Breast epithelium (tissue), 4 donors: ENCODE measurements at regions not wholly inside any gene's neighbourhood (a gene's known extent, or its start where the extent isn't known, plus 50 kb on each side); places are given as distances from the start of the nearest gene placed in this dataset.

ENCODE experiments used
- DNase-seq, 2 donors: peaks; one replicate each; pipeline ENCODE4 v3.0.0-alpha.2; 2019; ENCODE audit warnings: low spot score in 2 of 2
- H3K27ac ChIP-seq, 2 donors: fragments of 200-600 bp; sonication (generic) in 1 of 2; one replicate each; pipeline ENCODE4 v1.5.1; 2016 to 2019; ENCODE audit warnings: mild to moderate bottlenecking in 1 of 2
- H3K27me3 ChIP-seq, 2 donors: fragments of 200-600 bp; sonication (generic) in 1 of 2; one replicate each; pipeline versions ENCODE4 v1.5.1 to v1.6.0; 2017 to 2019; ENCODE audit warnings: control low read depth in 1 of 2, mild to moderate bottlenecking in 1 of 2
- H3K36me3 ChIP-seq: fragments of 200-600 bp; one replicate; pipeline ENCODE4 v1.5.1; 2019
- H3K4me1 ChIP-seq, 2 donors: fragments of 200-600 bp; sonication (generic); one replicate each; pipeline ENCODE4 v1.5.1; 2016 to 2019; ENCODE audit warnings: control low read depth in 1 of 2
- H3K4me3 ChIP-seq, 3 donors: fragments of 200-600 bp; sonication (generic); 1 replicate in 2 of 3; 2 replicates in 1 of 3; pipeline ENCODE4 v1.5.1; 2016 to 2019; ENCODE audit warnings: mild to moderate bottlenecking in 3 of 3, moderate library complexity in 2 of 3
- H3K9me3 ChIP-seq, 2 donors: fragments of 200-600 bp; sonication (generic) in 1 of 2; one replicate each; pipeline ENCODE4 v1.5.1; 2016 to 2019; ENCODE audit warnings: control low read depth in 1 of 2
- POLR2A ChIP-seq: fragments of 450-650 bp; IDR thresholded peaks from one replicate; pipeline ENCODE4 v1.6.1; 2016; ENCODE audit warnings: antibody characterized with exemption, mild to moderate bottlenecking, moderate library complexity
- POLR2AphosphoS5 ChIP-seq, 3 donors: sonication (generic); formaldehyde crosslinking; IDR thresholded peaks; one replicate each; pipeline ENCODE4 v1.6.1; 2017; ENCODE audit warnings: antibody characterized with exemption in 3 of 3
- intact Hi-C: fragments of 100-400 bp; cut with DNase I; formaldehyde crosslinking; loops from one replicate; pipeline ENCODE4 v1.15.1; 2023; ENCODE audit warnings: low total_unique reads
- TF ChIP-seq, protein P1 (sequence below), 3 donors: fragments of 450-650 bp; IDR thresholded peaks; one replicate each; pipeline ENCODE4 v1.5.1; 2016 to 2017; ENCODE audit warnings: antibody characterized with exemption in 3 of 3, mild to moderate bottlenecking in 3 of 3, moderate library complexity in 3 of 3

DNA sequence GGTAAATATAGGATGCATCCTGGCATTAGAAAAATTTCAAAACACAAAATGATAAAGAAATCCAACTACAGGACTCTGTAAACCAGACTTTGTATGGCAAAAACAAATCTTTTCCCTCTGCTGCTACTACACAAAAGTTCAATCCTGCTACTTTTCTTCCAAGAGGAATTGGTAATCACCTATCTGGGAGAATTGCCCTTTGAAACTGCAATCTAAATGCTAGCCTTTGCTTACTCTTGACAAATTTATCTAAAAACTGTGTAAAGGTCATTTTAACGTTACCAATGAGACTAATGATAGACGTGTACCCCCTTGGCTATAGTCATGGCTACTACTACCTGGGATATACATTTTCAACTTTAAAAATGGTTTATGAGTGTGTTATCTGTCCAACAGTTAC, 837.9 kb upstream of the CXADR start:
- Histone ChIP-seq H3K9me3 (no peaks in the 10 kb centered on the region), H3K4me3 (no peak overlapping the region), H3K27ac (no peak overlapping the region), H3K36me3 (no peaks in the 10 kb centered on the region), H3K4me1 (no peaks in the 10 kb centered on the region), H3K27me3 (no peaks in the 10 kb centered on the region)
- DNase-seq = no peak
- intact Hi-C loops = no loop called here
- TF ChIP-seq POLR2A = no peak
- TF ChIP-seq POLR2AphosphoS5 (IDR thresholded peaks at IDR 0.05) = no peak
- TF ChIP-seq, protein P1, sequence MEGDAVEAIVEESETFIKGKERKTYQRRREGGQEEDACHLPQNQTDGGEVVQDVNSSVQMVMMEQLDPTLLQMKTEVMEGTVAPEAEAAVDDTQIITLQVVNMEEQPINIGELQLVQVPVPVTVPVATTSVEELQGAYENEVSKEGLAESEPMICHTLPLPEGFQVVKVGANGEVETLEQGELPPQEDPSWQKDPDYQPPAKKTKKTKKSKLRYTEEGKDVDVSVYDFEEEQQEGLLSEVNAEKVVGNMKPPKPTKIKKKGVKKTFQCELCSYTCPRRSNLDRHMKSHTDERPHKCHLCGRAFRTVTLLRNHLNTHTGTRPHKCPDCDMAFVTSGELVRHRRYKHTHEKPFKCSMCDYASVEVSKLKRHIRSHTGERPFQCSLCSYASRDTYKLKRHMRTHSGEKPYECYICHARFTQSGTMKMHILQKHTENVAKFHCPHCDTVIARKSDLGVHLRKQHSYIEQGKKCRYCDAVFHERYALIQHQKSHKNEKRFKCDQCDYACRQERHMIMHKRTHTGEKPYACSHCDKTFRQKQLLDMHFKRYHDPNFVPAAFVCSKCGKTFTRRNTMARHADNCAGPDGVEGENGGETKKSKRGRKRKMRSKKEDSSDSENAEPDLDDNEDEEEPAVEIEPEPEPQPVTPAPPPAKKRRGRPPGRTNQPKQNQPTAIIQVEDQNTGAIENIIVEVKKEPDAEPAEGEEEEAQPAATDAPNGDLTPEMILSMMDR (IDR thresholded peaks at IDR 0.05) = no peak

DNA sequence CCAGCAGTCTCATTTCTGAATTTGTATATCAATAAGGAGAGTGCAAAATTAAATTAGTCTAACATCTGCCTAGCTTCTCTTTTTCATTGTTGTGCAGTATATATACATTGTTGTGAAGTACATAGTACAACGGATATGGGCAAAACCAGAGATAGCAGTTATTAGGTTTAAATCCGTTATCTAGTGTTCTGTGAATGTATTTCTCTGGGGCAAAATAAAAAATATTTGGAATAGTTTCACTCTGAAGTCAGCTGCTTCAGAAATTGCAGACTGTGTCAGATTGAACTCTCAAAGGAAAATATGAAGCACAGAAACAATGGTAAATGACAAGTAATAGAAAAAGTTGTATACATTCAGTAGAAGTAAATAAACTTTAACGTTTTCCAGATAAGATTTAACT, 836.5 kb upstream of the CXADR start:
- DNase-seq = no peak
- no peaks in the 10 kb centered on the region for H3K4me1 ChIP-seq
- no peaks in the 10 kb centered on the region for H3K9me3 ChIP-seq
- no peak overlapping the region for H3K4me3 ChIP-seq
- intact Hi-C loops = no loop called here
- no peaks in the 10 kb centered on the region for H3K27me3 ChIP-seq
- no peaks in the 10 kb centered on the region for H3K36me3 ChIP-seq
- no peak for TF ChIP-seq POLR2A
- TF ChIP-seq, protein P1 (IDR thresholded peaks at IDR 0.05) = no peak
- TF ChIP-seq POLR2AphosphoS5 (IDR thresholded peaks at IDR 0.05) = no peak
- no peak overlapping the region for H3K27ac ChIP-seq

DNA sequence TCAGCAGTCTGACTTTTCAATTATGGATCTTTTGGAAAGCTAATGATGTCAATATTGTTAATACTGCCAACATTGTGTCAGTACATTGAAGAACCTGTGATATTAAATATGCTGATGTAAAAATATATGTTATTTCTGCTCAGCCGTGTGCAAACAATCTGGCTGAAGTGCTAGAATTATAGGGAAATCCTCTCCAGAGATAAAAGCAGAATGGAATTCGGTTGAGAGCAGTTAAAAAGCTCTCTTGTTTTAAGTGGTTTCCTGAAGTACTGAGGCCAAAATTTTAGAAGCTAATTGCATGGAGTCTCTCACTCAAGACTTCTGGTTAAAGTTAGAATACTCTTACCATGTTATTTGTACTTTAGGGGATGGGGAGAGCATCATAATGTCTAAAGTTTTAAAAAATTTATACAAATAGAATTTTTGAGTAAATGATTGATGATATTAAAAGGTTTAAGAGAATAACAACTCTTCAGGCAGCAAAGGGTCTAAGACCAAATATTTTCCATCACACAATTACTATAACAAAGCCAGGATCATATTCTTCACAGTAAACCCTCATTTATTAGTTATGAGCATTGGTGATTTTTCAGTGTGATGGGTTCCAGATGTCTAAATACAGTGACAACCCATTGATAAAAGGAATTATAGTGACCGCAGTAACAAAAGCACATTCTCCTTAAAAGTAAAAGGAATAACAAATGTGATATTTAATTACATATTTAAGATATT, 834.2 kb upstream of the CXADR start:
- H3K4me1 ChIP-seq = no peaks in the 10 kb centered on the region
- H3K9me3 ChIP-seq = no peaks in the 10 kb centered on the region
- H3K27ac ChIP-seq = no peak overlapping the region
- intact Hi-C loops = no loop called here
- no peak for DNase-seq
- H3K4me3 ChIP-seq = no peak overlapping the region
- TF ChIP-seq POLR2AphosphoS5 (IDR thresholded peaks at IDR 0.05) = no peak
- no peaks in the 10 kb centered on the region for H3K36me3 ChIP-seq
- H3K27me3 ChIP-seq = no peaks in the 10 kb centered on the region

DNA sequence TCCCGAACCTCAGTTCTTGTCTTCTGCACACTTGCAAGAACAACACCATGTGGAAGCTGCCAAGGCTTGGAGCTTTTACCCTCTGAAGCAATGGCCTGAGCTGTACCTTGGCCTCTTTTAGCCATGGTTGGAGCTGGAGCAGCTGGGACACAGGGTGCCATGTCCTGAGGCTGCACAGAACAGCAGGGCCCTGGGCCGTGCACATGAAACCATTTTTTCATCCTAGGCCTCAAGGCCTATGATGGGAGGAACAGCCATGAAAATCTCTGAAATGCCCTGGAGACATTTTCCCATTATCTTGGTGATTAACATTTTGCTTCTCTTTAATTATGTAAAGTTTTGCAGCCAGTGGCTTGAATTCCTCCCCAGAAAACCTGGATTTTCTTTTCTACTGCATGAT, 817.8 kb upstream of the CXADR start:
- TF ChIP-seq, protein P1 (IDR thresholded peaks at IDR 0.05) = no peak
- no peak for TF ChIP-seq POLR2AphosphoS5 (IDR thresholded peaks at IDR 0.05)

DNA sequence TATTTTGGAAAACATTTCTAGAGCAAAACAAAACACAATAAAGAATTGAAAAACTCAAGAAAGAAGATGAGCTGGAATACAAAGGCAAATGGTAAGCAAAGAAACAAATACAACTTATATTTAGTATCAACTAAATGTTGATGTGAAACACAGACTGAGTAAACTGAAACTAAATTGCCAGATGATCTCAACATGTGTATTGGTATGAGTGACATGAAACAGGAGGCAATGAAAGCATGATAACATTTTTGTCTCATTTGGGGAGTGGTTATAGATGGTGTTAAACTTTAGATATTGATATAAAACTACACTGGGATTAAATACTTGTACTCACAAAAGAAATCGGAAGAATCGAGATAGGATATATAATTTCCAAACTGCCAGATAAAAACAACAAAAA, 805.6 kb upstream of the CXADR start:
- intact Hi-C loops = no loop called here
- no peak overlapping the region for H3K27ac ChIP-seq

More for the DNA sequence above, 817.8 kb upstream of the CXADR start:
- no peaks in the 10 kb centered on the region for H3K4me1 ChIP-seq
- intact Hi-C loops = no loop called here
- peaks cover 11 to 17% of the 10 kb centered on the region in 2 donors for H3K9me3 ChIP-seq
- H3K27ac ChIP-seq = no peak overlapping the region
- H3K36me3 ChIP-seq = no peaks in the 10 kb centered on the region
- H3K4me3 ChIP-seq = no peak overlapping the region
- H3K27me3 ChIP-seq = no peaks in the 10 kb centered on the region
- no peak for DNase-seq

More for the DNA sequence above, 805.6 kb upstream of the CXADR start:
- TF ChIP-seq POLR2AphosphoS5 (IDR thresholded peaks at IDR 0.05) = no peak
- TF ChIP-seq, protein P1 (IDR thresholded peaks at IDR 0.05) = no peak
- no peak for TF ChIP-seq POLR2A
- H3K4me1 ChIP-seq = no peaks in the 10 kb centered on the region
- no peak for DNase-seq
- no peaks in the 10 kb centered on the region for H3K27me3 ChIP-seq
- H3K9me3 ChIP-seq = no peaks in the 10 kb centered on the region
- H3K36me3 ChIP-seq = peaks cover 3% of the 10 kb centered on the region
- H3K4me3 ChIP-seq = no peak overlapping the region
